Mesothelial cell of epicardium (in vitro differentiated cells): ENCODE measurements at regions not wholly inside any gene's neighbourhood (a gene's known extent, or its start where the extent isn't known, plus 50 kb on each side); places are given as distances from the start of the nearest gene placed in this dataset.

Experiments used
- DNase-seq, 2 experiments: peaks; one replicate each; pipeline ENCODE4 v3.0.0; 2021; ENCODE audit warnings: low spot score in 2 of 2; ENCODE audit not compliant: unreplicated experiment in 2 of 2
- H3K27ac Mint-ChIP-seq: 2 replicates; pipeline ENCODE4 v1.8.0; 2021; ENCODE audit warnings: mixed read lengths
- H3K27me3 Mint-ChIP-seq: 2 replicates; pipeline ENCODE4 v1.8.0; 2021; ENCODE audit warnings: low read depth, mixed read lengths
- H3K36me3 Mint-ChIP-seq: 2 replicates; pipeline ENCODE4 v1.8.0; 2021; ENCODE audit warnings: mixed read lengths
- H3K4me1 Mint-ChIP-seq: 2 replicates; pipeline ENCODE4 v1.8.0; 2021; ENCODE audit warnings: mixed read lengths
- H3K4me3 Mint-ChIP-seq: 2 replicates; pipeline ENCODE4 v1.8.0; 2021; ENCODE audit warnings: mild to moderate bottlenecking, moderate library complexity, mixed read lengths
- H3K9me3 Mint-ChIP-seq: 2 replicates; pipeline ENCODE4 v1.8.0; 2021; ENCODE audit warnings: mixed read lengths
- CTCF ChIP-seq: fragments of 200-600 bp; sonication (generic); IDR thresholded peaks from one replicate; pipeline ENCODE4 v1.5.0; 2021; ENCODE audit warnings: antibody characterized with exemption; ENCODE audit not compliant: unreplicated experiment

- peaks cover 21% of the 10 kb centered on the region for H3K9me3 Mint-ChIP-seq
Observed at GRCh38 chr1:59171788-59172187, 125.1 kb upstream of the FGGY start.

DNA sequence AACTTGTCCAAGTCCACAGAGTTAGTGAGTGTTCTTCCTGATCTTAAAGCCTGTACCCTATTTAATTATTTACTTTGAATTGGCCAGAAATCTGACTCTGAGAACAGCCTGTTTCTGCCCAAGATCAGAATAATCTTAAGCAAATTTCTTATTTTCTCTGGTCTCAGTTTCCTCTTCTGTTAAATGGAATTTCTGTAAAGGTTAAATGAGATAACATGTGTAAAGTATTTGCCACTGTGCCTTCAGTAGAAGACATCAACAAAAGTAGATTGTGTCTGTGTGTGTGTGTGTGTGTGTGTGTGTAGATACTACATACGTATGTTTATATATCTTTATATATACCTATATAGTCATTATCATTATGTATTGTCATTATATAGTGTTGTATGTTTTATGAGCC is 124.2 kb upstream of the FGGY start:
- Mint-ChIP-seq H3K4me1 (peaks cover 35% of the 10 kb centered on the region), H3K27me3 (no peaks in the 10 kb centered on the region), H3K9me3 (peaks cover 21% of the 10 kb centered on the region), H3K4me3 (no peak overlapping the region), H3K36me3 (peaks cover 6% of the 10 kb centered on the region), H3K27ac (no peak overlapping the region)
- DNase-seq, result no peak
- TF ChIP-seq CTCF, result no peak

More at GRCh38 chr1:59171788-59172187, 125.1 kb upstream of the FGGY start:
- Mint-ChIP-seq H3K4me3 (no peak overlapping the region), H3K27ac (peak overlapping the region; percentile 49), H3K4me1 (peaks cover 35% of the 10 kb centered on the region), H3K36me3 (peaks cover 5% of the 10 kb centered on the region), H3K27me3 (no peaks in the 10 kb centered on the region)
- no peak for TF ChIP-seq CTCF
- no peak for DNase-seq

- H3K4me1 Mint-ChIP-seq, result peaks cover 35% of the 10 kb centered on the region
- peaks cover 6% of the 10 kb centered on the region for H3K36me3 Mint-ChIP-seq
- no peak for TF ChIP-seq CTCF
- no peak overlapping the region for H3K27ac Mint-ChIP-seq
- H3K4me3 Mint-ChIP-seq, result no peak overlapping the region
- H3K9me3 Mint-ChIP-seq, result peaks cover 20% of the 10 kb centered on the region
- no peaks in the 10 kb centered on the region for H3K27me3 Mint-ChIP-seq
- no peak for DNase-seq
Observed at GRCh38 chr1:59173721-59174120, 123.2 kb upstream of the FGGY start.

GRCh38 chr1:59176471-59176870 is 120.4 kb upstream of the FGGY start:
- Mint-ChIP-seq H3K27ac (no peak overlapping the region), H3K9me3 (peaks cover 20% of the 10 kb centered on the region)

DNA sequence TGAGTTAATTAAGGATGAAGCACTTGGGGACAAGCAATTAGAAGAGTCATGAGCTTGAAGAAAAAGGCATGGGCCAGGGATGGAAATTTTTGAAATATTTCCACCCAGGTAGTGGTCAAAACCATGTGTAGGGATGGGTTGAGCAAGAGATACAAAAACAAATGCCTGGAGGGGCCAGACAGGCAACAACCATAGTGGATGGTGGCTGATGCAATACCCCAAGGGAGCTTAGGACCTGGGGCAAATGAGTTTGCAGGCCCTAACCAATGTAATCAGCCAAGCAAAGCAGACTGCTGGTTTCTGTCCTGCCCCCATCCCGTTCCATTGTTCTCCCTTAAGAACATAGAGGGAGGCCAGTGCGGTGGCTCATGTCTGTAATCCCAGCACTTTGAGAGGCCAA is 119.1 kb upstream of the FGGY start:
- Mint-ChIP-seq H3K4me1 (peaks cover 9% of the 10 kb centered on the region), H3K27me3 (no peaks in the 10 kb centered on the region), H3K9me3 (peaks cover 20% of the 10 kb centered on the region), H3K4me3 (no peak overlapping the region), H3K27ac (no peak overlapping the region), H3K36me3 (peaks cover 6% of the 10 kb centered on the region)
- no peak for TF ChIP-seq CTCF
- DNase-seq, result no peak

More at GRCh38 chr1:59176471-59176870, 120.4 kb upstream of the FGGY start:
- no peak for DNase-seq
- H3K4me3 Mint-ChIP-seq, result no peak overlapping the region
- H3K4me1 Mint-ChIP-seq, result peaks cover 16% of the 10 kb centered on the region
- TF ChIP-seq CTCF, result no peak
- H3K27me3 Mint-ChIP-seq, result no peaks in the 10 kb centered on the region
- peaks cover 6% of the 10 kb centered on the region for H3K36me3 Mint-ChIP-seq
